Retinal pigment epithelial cell (primary cell): ENCODE measurements at regions not wholly inside any gene's neighbourhood (a gene's known extent, or its start where the extent isn't known, plus 50 kb on each side); places are given as distances from the start of the nearest gene placed in this dataset.

Experiments used
- DNase-seq: peaks from one replicate; pipeline ENCODE4 v3.0.0-alpha.2; 2010; ENCODE audit warnings: low read depth
- H3K4me3 ChIP-seq: 2 replicates; pipeline ENCODE4 v1.5.1; 2011; ENCODE audit warnings: mild to moderate bottlenecking, low read length, control low read depth, moderate library complexity
- TF ChIP-seq, protein P1 (sequence below): conservative IDR thresholded peaks from 2 replicates; pipeline ENCODE4 v1.5.1; 2011; ENCODE audit warnings: low read depth, low read length, control low read depth, inconsistent platforms

DNA sequence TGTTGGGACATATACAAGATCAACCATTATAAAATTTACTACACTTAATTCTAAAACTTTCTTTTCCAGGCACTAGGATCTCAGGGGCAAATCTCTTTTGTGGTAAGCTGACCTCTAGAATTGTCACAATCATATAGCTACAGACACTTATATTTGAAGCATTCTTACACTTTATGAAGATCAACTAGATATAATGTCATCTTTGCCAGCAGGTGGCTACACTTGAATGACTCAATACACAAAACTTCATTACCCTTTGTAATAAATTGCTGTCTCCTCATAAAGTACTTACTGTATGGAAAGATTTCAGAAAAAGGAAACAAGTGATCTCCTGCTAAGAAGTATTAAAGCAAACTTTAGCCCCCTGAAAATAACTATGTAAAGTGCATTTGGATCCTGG is 77.8 kb downstream of the RDH14 start:
- DNase-seq, result no peak
- TF ChIP-seq, protein P1, sequence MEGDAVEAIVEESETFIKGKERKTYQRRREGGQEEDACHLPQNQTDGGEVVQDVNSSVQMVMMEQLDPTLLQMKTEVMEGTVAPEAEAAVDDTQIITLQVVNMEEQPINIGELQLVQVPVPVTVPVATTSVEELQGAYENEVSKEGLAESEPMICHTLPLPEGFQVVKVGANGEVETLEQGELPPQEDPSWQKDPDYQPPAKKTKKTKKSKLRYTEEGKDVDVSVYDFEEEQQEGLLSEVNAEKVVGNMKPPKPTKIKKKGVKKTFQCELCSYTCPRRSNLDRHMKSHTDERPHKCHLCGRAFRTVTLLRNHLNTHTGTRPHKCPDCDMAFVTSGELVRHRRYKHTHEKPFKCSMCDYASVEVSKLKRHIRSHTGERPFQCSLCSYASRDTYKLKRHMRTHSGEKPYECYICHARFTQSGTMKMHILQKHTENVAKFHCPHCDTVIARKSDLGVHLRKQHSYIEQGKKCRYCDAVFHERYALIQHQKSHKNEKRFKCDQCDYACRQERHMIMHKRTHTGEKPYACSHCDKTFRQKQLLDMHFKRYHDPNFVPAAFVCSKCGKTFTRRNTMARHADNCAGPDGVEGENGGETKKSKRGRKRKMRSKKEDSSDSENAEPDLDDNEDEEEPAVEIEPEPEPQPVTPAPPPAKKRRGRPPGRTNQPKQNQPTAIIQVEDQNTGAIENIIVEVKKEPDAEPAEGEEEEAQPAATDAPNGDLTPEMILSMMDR, result no peak
- no peak overlapping the region for H3K4me3 ChIP-seq

DNA sequence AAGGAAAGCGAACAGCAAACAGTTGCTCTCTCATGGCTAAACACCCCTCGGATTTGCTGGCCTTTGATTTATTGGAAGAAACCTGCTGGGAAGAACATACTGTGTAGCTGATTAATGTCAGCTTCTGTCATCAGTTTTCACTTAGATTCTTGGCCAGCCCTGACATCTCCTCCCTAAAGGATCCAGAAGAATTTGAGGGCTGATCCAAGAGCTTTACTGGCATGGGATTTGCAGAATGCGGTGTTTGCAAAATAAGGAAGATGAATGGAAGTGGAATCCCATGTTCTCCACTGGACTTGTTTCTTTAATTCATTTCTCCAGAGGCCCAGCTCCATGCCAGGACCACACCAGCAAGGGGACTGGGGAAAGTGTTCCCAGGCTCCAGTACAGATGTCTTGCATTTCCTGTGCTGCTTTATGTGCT is 80.5 kb downstream of the RDH14 start:
- no peak overlapping the region for H3K4me3 ChIP-seq
- TF ChIP-seq, protein P1, result no peak
- DNase-seq, result no peak

DNA sequence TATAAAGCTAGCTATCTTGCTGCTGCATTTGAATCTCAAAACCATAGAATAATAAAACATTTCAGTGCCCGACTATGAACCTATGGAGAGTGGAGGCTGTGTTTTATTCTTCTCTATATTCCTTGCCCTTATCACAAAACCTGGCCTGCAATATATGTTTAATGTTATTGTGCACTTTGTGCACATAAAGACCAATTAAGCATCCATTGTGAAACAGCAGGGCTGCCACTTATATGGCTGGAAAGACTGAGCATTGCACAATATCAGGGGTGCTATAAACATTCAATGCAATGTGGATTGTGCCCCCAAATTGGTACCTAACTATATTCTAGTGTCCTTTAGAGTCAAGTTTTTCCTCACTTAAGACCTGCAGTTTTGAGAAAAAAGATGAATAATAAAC is 83.2 kb downstream of the RDH14 start:
- TF ChIP-seq, protein P1, result no peak
- DNase-seq, result no peak
- H3K4me3 ChIP-seq, result no peak overlapping the region

DNA sequence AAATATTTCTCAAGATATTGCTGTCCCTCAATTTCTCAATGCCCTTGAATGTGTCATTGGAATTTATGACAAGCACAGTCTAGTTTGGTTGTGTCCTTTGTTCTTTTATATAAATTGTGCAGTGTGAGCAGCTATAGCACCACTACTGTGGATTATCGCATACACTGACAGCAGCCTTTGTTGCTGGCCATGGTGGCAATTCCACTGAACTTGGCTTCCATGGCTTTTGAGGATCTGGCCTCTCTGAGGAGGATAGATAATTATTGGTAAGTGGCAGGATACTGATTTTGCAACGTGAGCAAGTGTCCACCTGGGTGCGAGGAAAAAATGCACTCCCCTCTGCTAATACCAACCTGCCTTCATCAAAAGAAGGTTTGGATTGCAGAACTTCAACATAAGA is 84.0 kb downstream of the RDH14 start:
- H3K4me3 ChIP-seq, result no peak overlapping the region
- TF ChIP-seq, protein P1, result no peak
- no peak for DNase-seq

DNA sequence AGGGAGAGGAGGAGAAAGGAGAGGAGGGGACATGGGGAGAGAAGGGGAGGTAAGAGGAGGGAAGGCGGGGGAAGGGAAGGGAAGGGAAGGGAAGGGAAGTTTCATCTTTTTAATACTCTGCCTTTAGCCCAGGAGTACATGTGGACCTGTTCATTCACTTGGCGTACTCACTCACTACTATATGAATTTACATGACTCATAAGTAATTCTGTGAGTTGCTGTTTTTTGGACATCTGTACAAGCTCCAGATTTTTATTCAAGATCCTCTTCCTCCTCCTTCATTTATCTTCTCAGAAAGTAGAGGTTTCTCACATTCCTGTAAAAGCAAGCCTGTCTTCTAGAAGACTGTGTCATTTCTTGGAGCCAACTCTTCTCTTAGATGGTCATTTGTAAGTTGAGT is 84.6 kb downstream of the RDH14 start:
- no peak for DNase-seq
- H3K4me3 ChIP-seq, result no peak overlapping the region
- TF ChIP-seq, protein P1, result no peak

DNA sequence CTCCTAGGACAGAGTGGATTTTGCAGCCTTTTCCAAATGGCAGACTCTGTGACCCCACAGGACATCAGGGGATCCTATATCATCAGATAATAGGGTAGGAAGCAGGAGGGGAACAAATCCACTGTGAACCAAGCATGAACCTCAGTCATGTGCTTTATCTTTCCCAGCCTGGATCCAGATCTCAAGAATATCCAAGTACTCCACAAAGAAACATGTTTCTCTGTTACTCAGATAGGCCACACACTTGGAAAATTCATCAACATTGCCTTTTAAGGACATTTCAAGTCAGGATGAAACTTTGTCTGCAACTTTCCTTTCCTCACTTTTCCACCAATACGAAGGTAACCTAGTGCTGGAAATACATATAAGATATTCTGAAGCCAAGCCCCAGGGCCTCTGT is 85.8 kb downstream of the RDH14 start:
- TF ChIP-seq, protein P1, result no peak
- no peak overlapping the region for H3K4me3 ChIP-seq

DNA sequence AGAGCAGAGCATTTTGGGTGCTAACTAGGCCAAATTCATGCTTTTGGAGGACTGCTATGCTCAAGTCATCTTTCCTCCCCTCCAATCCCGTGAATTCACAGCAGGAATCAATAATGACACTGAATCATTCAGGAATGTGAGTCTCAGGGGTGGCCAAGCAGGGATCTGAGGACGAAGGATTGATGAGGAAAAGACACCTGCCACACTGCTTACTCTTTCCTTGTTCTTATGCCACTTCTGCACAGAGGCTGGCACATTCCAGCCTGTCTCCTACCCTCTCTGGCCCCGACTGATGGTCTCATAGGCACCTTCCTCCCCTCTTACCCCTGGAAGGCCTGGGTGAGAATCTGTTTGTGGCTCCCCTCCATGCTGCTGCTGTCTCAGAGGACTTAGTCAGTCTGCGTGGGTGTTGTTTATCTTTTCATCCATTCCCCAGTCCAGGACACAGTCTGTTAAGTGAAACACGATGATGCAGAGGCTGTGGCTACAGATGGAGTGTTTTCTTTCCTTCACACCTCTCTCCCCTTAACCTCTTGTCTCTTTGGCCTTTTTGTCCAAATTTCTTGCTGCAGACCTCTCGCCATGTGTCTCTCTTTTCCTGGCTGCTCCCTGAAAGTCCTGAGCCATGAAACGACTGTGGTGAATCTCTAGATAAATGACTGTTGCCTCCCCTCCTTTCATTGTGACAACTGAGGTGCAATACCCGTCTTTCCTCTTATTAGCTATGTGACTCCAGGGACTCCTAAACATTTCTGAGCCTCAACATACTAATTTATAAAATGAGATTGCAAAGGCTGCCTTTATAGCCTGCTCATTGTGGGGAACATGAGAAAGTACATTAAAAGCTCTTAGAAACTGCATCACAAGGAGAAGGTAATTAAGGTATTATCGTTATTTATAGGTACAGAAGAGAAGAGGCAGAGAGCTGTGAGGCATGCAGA is 86.9 kb downstream of the RDH14 start:
- TF ChIP-seq, protein P1, result no peak
- H3K4me3 ChIP-seq, result no peak overlapping the region
- no peak for DNase-seq

More for the DNA sequence above, 85.8 kb downstream of the RDH14 start:
- DNase-seq, result no peak
